Panc1 (cell line): ENCODE measurements at regions not wholly inside any gene's neighbourhood (a gene's known extent, or its start where the extent isn't known, plus 50 kb on each side); places are given as distances from the start of the nearest gene placed in this dataset.

ENCODE experiments used
- ATAC-seq: fragments of 200-7000 bp; cut with Tn5 transposase; 2 replicates; pipeline ENCODE4 v1.9.1; 2020; ENCODE audit warnings: mild to moderate bottlenecking, moderate library complexity
- BruUV-seq: library from RNA; stranded (reverse); fragments of 400-500 nt; replicated peaks from 2 replicates; lab custom pipeline; 2021; lab: Mats Ljungman, UMichigan
- CTCF ChIA-PET: fragments of 300-600 bp; sonication (Branson Sonifier 250); formaldehyde crosslinking; loops from one replicate; lab custom pipeline; 2022; ENCODE audit warnings: antibody characterized with exemption; lab: Charles Lee
- POLR2A ChIA-PET: fragments of 300-600 bp; sonication (Branson Sonifier 250); formaldehyde crosslinking; loops from one replicate; lab custom pipeline; 2022; ENCODE audit warnings: antibody characterized with exemption; lab: Charles Lee
- DNase-seq: peaks from one replicate; pipeline ENCODE4 v3.0.0-alpha.2; 2010; ENCODE audit warnings: low read depth, low spot score
- H3K27ac ChIP-seq: 2 replicates; pipeline ENCODE4 v1.5.1; 2011; ENCODE audit warnings: mild to moderate bottlenecking, low read length, inconsistent platforms
- H3K27me3 ChIP-seq: fragments of 200-500 bp; sonication (Bioruptor generic); 2 replicates; pipeline ENCODE4 v1.6.0; 2014; ENCODE audit warnings: low read length, inconsistent platforms; ENCODE audit not compliant: control insufficient read depth, insufficient read depth
- H3K36me3 ChIP-seq: fragments of 200-500 bp; sonication (Bioruptor generic); 2 replicates; pipeline ENCODE4 v1.5.1; 2014; ENCODE audit warnings: inconsistent platforms, mild to moderate bottlenecking, low read length, moderate library complexity; ENCODE audit not compliant: control insufficient read depth, insufficient read depth
- H3K4me1 ChIP-seq: 2 replicates; pipeline ENCODE4 v1.5.1; 2011; ENCODE audit warnings: inconsistent platforms, mild to moderate bottlenecking, low read length, moderate library complexity; ENCODE audit not compliant: control insufficient read depth, insufficient read depth
- H3K4me3 ChIP-seq, 2 experiments: 2 replicates each; pipeline ENCODE4 v1.5.1; 2011 to 2012; ENCODE audit warnings: low read depth in 2 of 2, low read length in 2 of 2, mild to moderate bottlenecking in 2 of 2, inconsistent platforms in 1 of 2, moderate library complexity in 1 of 2
- H3K9me3 ChIP-seq: fragments of 200-500 bp; sonication (Bioruptor generic); 2 replicates; pipeline ENCODE4 v1.5.1; 2014; ENCODE audit warnings: low read depth, mild to moderate bottlenecking, inconsistent platforms, low read length, moderate library complexity; ENCODE audit not compliant: control insufficient read depth, insufficient read depth
- CTCF ChIP-seq: fragments of 450-650 bp; IDR thresholded peaks from 2 replicates; pipeline ENCODE4 v1.5.1; 2017; ENCODE audit warnings: mild to moderate bottlenecking
- POLR2AphosphoS5 ChIP-seq: IDR thresholded peaks from 2 replicates; pipeline ENCODE4 v1.6.1; 2012; ENCODE audit warnings: mild to moderate bottlenecking, low read depth, low read length, moderate library complexity
- SIN3A ChIP-seq: IDR thresholded peaks from 2 replicates; pipeline ENCODE4 v1.6.1; 2012; ENCODE audit warnings: low read depth, mild to moderate bottlenecking, low read length, moderate library complexity, borderline replicate concordance; ENCODE audit not compliant: insufficient read depth
- TCF7L2 ChIP-seq: IDR thresholded peaks from 2 replicates; pipeline ENCODE4 v1.6.1; 2011; ENCODE audit warnings: mild to moderate bottlenecking, low read depth, low read length, inconsistent platforms
- in situ Hi-C: cut with HindIII; loops from 2 replicates; pipeline ENCODE4 v1.10.0; 2016; ENCODE audit warnings: low sequenced_read_pairs, low pct_unique_long_range_greater_than_20kb
- intact Hi-C: fragments of 100-400 bp; cut with micrococcal nuclease; formaldehyde crosslinking; loops from one replicate; pipeline ENCODE4 v1.10.0; 2022; ENCODE audit not compliant: unreplicated experiment
- TF ChIP-seq, protein P1 (sequence below), 2 experiments: IDR thresholded peaks; 2 replicates each; pipeline ENCODE4 v1.6.1; 2011 to 2012; ENCODE audit warnings: low read depth in 2 of 2, control low read depth in 1 of 2, low read length in 1 of 2, mild to moderate bottlenecking in 1 of 2, moderate library complexity in 1 of 2; ENCODE audit not compliant: insufficient read depth in 1 of 2

- H3K9me3 ChIP-seq = no peaks in the 10 kb centered on the region
- no peaks in the 10 kb centered on the region for H3K36me3 ChIP-seq
- H3K27me3 ChIP-seq = no peaks in the 10 kb centered on the region
- CTCF ChIA-PET = no interaction called here
- no peak overlapping the region for H3K4me3 ChIP-seq
- POLR2A ChIA-PET = no interaction called here
- no peak overlapping the region for H3K27ac ChIP-seq
- in situ Hi-C loops = no loop called here
- intact Hi-C loops = no loop called here
- DNase-seq (no peak), ATAC-seq (no peak)
- no TSS peak for BruUV-seq
- H3K4me1 ChIP-seq = no peaks in the 10 kb centered on the region
- TF ChIP-seq SIN3A = no peak
- TF ChIP-seq POLR2AphosphoS5 = no peak
- TF ChIP-seq TCF7L2 = no peak
- TF ChIP-seq, protein P1, sequence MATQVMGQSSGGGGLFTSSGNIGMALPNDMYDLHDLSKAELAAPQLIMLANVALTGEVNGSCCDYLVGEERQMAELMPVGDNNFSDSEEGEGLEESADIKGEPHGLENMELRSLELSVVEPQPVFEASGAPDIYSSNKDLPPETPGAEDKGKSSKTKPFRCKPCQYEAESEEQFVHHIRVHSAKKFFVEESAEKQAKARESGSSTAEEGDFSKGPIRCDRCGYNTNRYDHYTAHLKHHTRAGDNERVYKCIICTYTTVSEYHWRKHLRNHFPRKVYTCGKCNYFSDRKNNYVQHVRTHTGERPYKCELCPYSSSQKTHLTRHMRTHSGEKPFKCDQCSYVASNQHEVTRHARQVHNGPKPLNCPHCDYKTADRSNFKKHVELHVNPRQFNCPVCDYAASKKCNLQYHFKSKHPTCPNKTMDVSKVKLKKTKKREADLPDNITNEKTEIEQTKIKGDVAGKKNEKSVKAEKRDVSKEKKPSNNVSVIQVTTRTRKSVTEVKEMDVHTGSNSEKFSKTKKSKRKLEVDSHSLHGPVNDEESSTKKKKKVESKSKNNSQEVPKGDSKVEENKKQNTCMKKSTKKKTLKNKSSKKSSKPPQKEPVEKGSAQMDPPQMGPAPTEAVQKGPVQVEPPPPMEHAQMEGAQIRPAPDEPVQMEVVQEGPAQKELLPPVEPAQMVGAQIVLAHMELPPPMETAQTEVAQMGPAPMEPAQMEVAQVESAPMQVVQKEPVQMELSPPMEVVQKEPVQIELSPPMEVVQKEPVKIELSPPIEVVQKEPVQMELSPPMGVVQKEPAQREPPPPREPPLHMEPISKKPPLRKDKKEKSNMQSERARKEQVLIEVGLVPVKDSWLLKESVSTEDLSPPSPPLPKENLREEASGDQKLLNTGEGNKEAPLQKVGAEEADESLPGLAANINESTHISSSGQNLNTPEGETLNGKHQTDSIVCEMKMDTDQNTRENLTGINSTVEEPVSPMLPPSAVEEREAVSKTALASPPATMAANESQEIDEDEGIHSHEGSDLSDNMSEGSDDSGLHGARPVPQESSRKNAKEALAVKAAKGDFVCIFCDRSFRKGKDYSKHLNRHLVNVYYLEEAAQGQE (IDR thresholded peaks at IDR 0.05; ENCODE audit: insufficient read depth in 1 of 2, low read depth in 2 of 2, low read length in 1 of 2) = no peak
- TF ChIP-seq CTCF = no peak
Observed at GRCh38 chr5:56388229-56388985, 155.3 kb upstream of the ANKRD55 start.

DNA sequence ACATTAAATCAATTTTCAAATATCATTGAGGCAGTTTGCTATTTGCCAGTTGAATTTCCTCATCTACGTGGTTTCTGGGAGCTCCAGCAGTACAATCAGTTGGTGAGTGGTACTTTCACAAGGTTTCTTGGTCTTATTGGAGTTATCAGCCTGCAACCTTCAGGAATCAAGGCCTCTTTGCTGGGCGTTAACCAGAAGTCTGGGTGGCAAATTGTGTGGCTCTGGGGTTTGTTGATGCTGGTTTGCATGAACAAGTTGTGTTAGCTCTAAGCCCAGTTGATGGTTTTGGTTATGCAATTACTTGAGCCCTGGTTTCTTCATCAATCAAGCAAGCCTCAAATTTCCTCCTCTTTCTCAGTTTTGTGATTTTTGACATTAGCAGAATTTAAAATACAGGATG, 152.9 kb upstream of the ANKRD55 start:
- in situ Hi-C loops = no loop called here
- ChIA-PET POLR2A (no interaction called here), CTCF (no interaction called here)
- H3K27ac ChIP-seq = no peak overlapping the region
- H3K4me1 ChIP-seq = no peaks in the 10 kb centered on the region
- TF ChIP-seq POLR2AphosphoS5 (no peak), SIN3A (no peak), TCF7L2 (no peak), CTCF (no peak)
- TF ChIP-seq, protein P1 (IDR thresholded peaks at IDR 0.05; ENCODE audit: insufficient read depth in 1 of 2, low read depth in 2 of 2, low read length in 1 of 2) = no peak
- H3K4me3 ChIP-seq = no peak overlapping the region
- DNase-seq (no peak), ATAC-seq (no peak)
- no TSS peak for BruUV-seq
- intact Hi-C loops = no loop called here
- no peaks in the 10 kb centered on the region; the same call in 1 of the 2 replicates for H3K27me3 ChIP-seq
- H3K9me3 ChIP-seq = no peaks in the 10 kb centered on the region
- H3K36me3 ChIP-seq = no peaks in the 10 kb centered on the region
